ENCODE measurements at regions not wholly inside any gene's neighbourhood (a gene's known extent, or its start where the extent isn't known, plus 50 kb on each side); places are given as distances from the start of the nearest gene placed in this dataset.

DNA sequence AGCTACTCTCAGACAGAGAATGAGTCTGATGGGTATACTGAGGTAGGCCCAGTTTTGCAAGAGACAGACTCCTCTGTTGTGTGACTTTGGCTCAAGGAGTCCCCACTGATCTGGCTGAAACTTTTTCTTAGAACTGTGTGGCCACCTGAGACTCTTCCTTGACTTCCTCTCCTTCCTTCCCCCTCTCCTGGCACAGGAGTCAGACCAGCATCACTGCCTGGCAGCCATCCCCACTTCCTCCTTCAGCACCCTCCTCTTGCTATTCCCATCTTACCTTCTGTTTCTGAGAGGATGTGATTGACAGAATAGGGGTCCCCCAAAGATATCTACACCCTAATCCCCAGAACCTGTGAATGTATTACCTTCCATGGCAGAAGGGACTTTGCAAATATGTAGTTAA is 351.1 kb downstream of the MN1 start:
- TF ChIP-seq, protein P1, sequence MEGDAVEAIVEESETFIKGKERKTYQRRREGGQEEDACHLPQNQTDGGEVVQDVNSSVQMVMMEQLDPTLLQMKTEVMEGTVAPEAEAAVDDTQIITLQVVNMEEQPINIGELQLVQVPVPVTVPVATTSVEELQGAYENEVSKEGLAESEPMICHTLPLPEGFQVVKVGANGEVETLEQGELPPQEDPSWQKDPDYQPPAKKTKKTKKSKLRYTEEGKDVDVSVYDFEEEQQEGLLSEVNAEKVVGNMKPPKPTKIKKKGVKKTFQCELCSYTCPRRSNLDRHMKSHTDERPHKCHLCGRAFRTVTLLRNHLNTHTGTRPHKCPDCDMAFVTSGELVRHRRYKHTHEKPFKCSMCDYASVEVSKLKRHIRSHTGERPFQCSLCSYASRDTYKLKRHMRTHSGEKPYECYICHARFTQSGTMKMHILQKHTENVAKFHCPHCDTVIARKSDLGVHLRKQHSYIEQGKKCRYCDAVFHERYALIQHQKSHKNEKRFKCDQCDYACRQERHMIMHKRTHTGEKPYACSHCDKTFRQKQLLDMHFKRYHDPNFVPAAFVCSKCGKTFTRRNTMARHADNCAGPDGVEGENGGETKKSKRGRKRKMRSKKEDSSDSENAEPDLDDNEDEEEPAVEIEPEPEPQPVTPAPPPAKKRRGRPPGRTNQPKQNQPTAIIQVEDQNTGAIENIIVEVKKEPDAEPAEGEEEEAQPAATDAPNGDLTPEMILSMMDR (IDR thresholded peaks at IDR 0.05; ENCODE audit: low read length): no peak
- no peak for TF ChIP-seq EZH2 (optimal IDR thresholded peaks at IDR 0.05; ENCODE audit: low read depth, low read length)

All from MM.1S (cell line).